Dedifferentiated amniotic fluid mesenchymal stem cell (primary cell): ENCODE measurements at regions not wholly inside any gene's neighbourhood (a gene's known extent, or its start where the extent isn't known, plus 50 kb on each side); places are given as distances from the start of the nearest gene placed in this dataset.
A peak's percentile ranks its signal among the peaks of the same experiment; 100 is the strongest.
"Not testable (repeated sequence)": the region's sequence is repeated elsewhere in the genome, so short reads cannot be mapped to it uniquely, and the experiment has no call there.

Experiments
- DNase-seq: peaks from one replicate; pipeline ENCODE4 v3.0.0-alpha.2; 2016; ENCODE audit errors: extremely low spot score

GRCh38 chr11:29628609-29629008, 388.2 kb downstream of the KCNA4 start:
- DNase-seq = no peak

- no peak for DNase-seq
Measured at GRCh38 chr11:29627541-29627940, 389.3 kb downstream of the KCNA4 start.

GRCh38 chr11:29623144-29623722, 393.6 kb downstream of the KCNA4 start:
- DNase-seq = no peak

GRCh38 chr11:29616611-29617010, 400.2 kb downstream of the KCNA4 start:
- peak; percentile 18 for DNase-seq

- no peak for DNase-seq
Measured at GRCh38 chr11:29612423-29612822, 404.4 kb downstream of the KCNA4 start.

- DNase-seq = no peak
Measured at GRCh38 chr11:29606330-29607031, 410.3 kb downstream of the KCNA4 start.

GRCh38 chr11:29600151-29600575, 416.7 kb downstream of the KCNA4 start:
- DNase-seq = not testable (repeated sequence)

GRCh38 chr11:29584342-29584741, 432.5 kb downstream of the KCNA4 start:
- DNase-seq = no peak

GRCh38 chr11:29578806-29579205, 438.0 kb downstream of the KCNA4 start:
- no peak for DNase-seq

GRCh38 chr11:29564486-29564885, 452.3 kb downstream of the KCNA4 start:
- no peak for DNase-seq

- no peak for DNase-seq
Measured at GRCh38 chr11:29562183-29562582, 454.6 kb downstream of the KCNA4 start.

GRCh38 chr11:29553990-29554389, 462.8 kb downstream of the KCNA4 start:
- no peak for DNase-seq

- no peak for DNase-seq
Measured at GRCh38 chr11:29538339-29539036, 478.3 kb downstream of the KCNA4 start.

- no peak for DNase-seq
Measured at GRCh38 chr11:29534836-29535235, 482.0 kb downstream of the KCNA4 start.

GRCh38 chr11:29530961-29531360, 485.9 kb downstream of the KCNA4 start:
- no peak for DNase-seq

GRCh38 chr11:29527391-29527936, 489.4 kb downstream of the KCNA4 start:
- no peak for DNase-seq

- no peak for DNase-seq
Measured at GRCh38 chr11:29518389-29519174, 498.2 kb downstream of the KCNA4 start.

- no peak for DNase-seq
Measured at GRCh38 chr11:29511394-29511793, 505.4 kb downstream of the KCNA4 start.

GRCh38 chr11:29507376-29507775, 509.5 kb downstream of the KCNA4 start:
- DNase-seq = no peak

- no peak for DNase-seq
Measured at GRCh38 chr11:29495676-29496075, 521.2 kb downstream of the KCNA4 start.

- no peak for DNase-seq
Measured at GRCh38 chr11:29490938-29491337, 525.9 kb downstream of the KCNA4 start.

- DNase-seq = no peak
Measured at GRCh38 chr11:29486301-29486700, 530.5 kb downstream of the KCNA4 start.
